H1 (cell line): ENCODE measurements at regions not wholly inside any gene's neighbourhood (a gene's known extent, or its start where the extent isn't known, plus 50 kb on each side); places are given as distances from the start of the nearest gene placed in this dataset.

Source experiments
- CTCF ChIA-PET: fragments of 300-600 bp; sonication (Branson Sonifier 250); formaldehyde crosslinking; loops from one replicate; lab custom pipeline; 2021; ENCODE audit not compliant: partially characterized antibody; lab: Charles Lee
- POLR2A ChIA-PET: fragments of 300-600 bp; sonication (Branson Sonifier 250); formaldehyde crosslinking; loops from one replicate; lab custom pipeline; 2021; ENCODE audit warnings: inconsistent platforms; ENCODE audit not compliant: partially characterized antibody; lab: Charles Lee
- DNase-seq, 2 experiments: peaks; one replicate each; pipeline versions ENCODE4 v3.0.0 to v3.0.0-alpha.2; 2010 to 2022; ENCODE audit warnings: low spot score in 2 of 2, low read depth in 1 of 2, mixed read lengths in 1 of 2
- FAIRE-seq: peaks from 2 replicates; lab custom pipeline; 2011; peaks lifted over from hg19 to GRCh38; lab: Jason Lieb, UNC
- H2AFZ ChIP-seq: 2 replicates; pipeline ENCODE4 v1.8.1; 2012; ENCODE audit warnings: low read length, inconsistent platforms
- H2AK5ac ChIP-seq: 2 replicates; pipeline ENCODE4 v1.6.1; 2013; ENCODE audit warnings: low read depth, low read length
- H2BK120ac ChIP-seq: replicated peaks from 2 replicates; pipeline ENCODE3; 2013; ENCODE audit warnings: low read depth, low read length, inconsistent platforms
- H2BK12ac ChIP-seq: 2 replicates; pipeline ENCODE4 v1.6.1; 2013; ENCODE audit warnings: low read depth, low read length
- H2BK15ac ChIP-seq: 2 replicates; pipeline ENCODE4 v1.6.1; 2013; ENCODE audit warnings: low read length
- H2BK20ac ChIP-seq: 2 replicates; pipeline ENCODE4 v1.6.1; 2013; ENCODE audit warnings: low read length
- H2BK5ac ChIP-seq: 2 replicates; pipeline ENCODE4 v1.6.1; 2013; ENCODE audit warnings: low read depth, low read length
- H3K14ac ChIP-seq: 2 replicates; pipeline ENCODE4 v1.6.1; 2013; ENCODE audit warnings: inconsistent platforms; ENCODE audit not compliant: insufficient read length
- H3K18ac ChIP-seq: 2 replicates; pipeline ENCODE4 v1.6.1; 2013; ENCODE audit warnings: low read length; ENCODE audit errors: extremely low read depth
- H3K23ac ChIP-seq: 2 replicates; pipeline ENCODE4 v1.6.1; 2013; ENCODE audit warnings: inconsistent platforms; ENCODE audit not compliant: insufficient read length
- H3K23me2 ChIP-seq: 2 replicates; pipeline ENCODE4 v1.6.1; 2013; ENCODE audit warnings: low read depth, low read length
- H3K27ac ChIP-seq: 2 replicates; pipeline ENCODE4 v1.6.1; 2011; ENCODE audit warnings: low read depth, low read length, inconsistent platforms
- H3K27me3 ChIP-seq, 4 experiments: replicated peaks in 1 of 4; 1 replicate in 1 of 4; 2 replicates in 3 of 4; pipeline versions ENCODE4 v1.6.1 to v1.8.1; 2011 to 2013; ENCODE audit warnings: low read length in 3 of 4, mild to moderate bottlenecking in 3 of 4, inconsistent platforms in 2 of 4, mixed read lengths in 2 of 4, moderate library complexity in 1 of 4; ENCODE audit not compliant: control insufficient read depth in 3 of 4, insufficient read depth in 3 of 4; ENCODE audit errors: extremely low read depth in 1 of 4
- H3K36me3 ChIP-seq, 4 experiments: 2 replicates each; pipeline versions ENCODE4 v1.6.1 to v1.8.1; 2011 to 2013; ENCODE audit warnings: mild to moderate bottlenecking in 4 of 4, low read length in 3 of 4, moderate library complexity in 2 of 4, control low read depth in 1 of 4, inconsistent platforms in 1 of 4; ENCODE audit not compliant: insufficient read depth in 4 of 4, control insufficient read depth in 2 of 4
- H3K4ac ChIP-seq: replicated peaks from 2 replicates; pipeline ENCODE3; 2013; ENCODE audit warnings: low read length, low read depth, mixed read lengths, inconsistent platforms; ENCODE audit not compliant: insufficient read length
- H3K4me1 ChIP-seq, 4 experiments: replicated peaks in 1 of 4; 1 replicate in 1 of 4; 2 replicates in 3 of 4; pipeline versions ENCODE4 v1.6.1 to v1.8.1; 2011 to 2013; ENCODE audit warnings: low read length in 3 of 4, inconsistent platforms in 2 of 4, mixed read lengths in 1 of 4; ENCODE audit not compliant: insufficient read depth in 4 of 4, control insufficient read depth in 3 of 4
- H3K4me2 ChIP-seq, 2 experiments: 2 replicates each; pipeline versions ENCODE4 v1.6.1 to v1.8.1; 2011 to 2013; ENCODE audit warnings: low read depth in 2 of 2, low read length in 2 of 2, control low read depth in 1 of 2, inconsistent platforms in 1 of 2, mild to moderate bottlenecking in 1 of 2; ENCODE audit not compliant: insufficient read depth in 1 of 2
- H3K4me3 ChIP-seq, 4 experiments: fragments of 200-600, 300-600 bp in 1 of 4; sonication (generic), shearing (Covaris generic), sonication (Bioruptor Twin) in 1 of 4; 2 replicates each; pipeline versions ENCODE4 v1.5.1 to v1.8.1; 2011 to 2016; ENCODE audit warnings: low read length in 4 of 4, low read depth in 3 of 4, control low read depth in 2 of 4, inconsistent platforms in 2 of 4, mild to moderate bottlenecking in 2 of 4, mixed read lengths in 1 of 4, moderate library complexity in 1 of 4; ENCODE audit not compliant: insufficient read depth in 2 of 4; ENCODE audit errors: extremely low read depth in 1 of 4
- H3K56ac ChIP-seq: replicated peaks from 2 replicates; pipeline ENCODE3; 2013; ENCODE audit warnings: low read depth, mild to moderate bottlenecking, mixed read lengths, low read length, inconsistent platforms; ENCODE audit not compliant: insufficient read length
- H3K79me1 ChIP-seq: 2 replicates; pipeline ENCODE4 v1.6.1; 2013; ENCODE audit warnings: low read depth, low read length, control low read depth
- H3K79me2 ChIP-seq, 2 experiments: 2 replicates each; pipeline versions ENCODE4 v1.6.1 to v1.8.1; 2012 to 2013; ENCODE audit warnings: low read length in 2 of 2, mild to moderate bottlenecking in 2 of 2, inconsistent platforms in 1 of 2; ENCODE audit not compliant: insufficient read depth in 2 of 2, control insufficient read depth in 1 of 2
- H3K9ac ChIP-seq, 4 experiments: replicated peaks in 1 of 4; 1 replicate in 1 of 4; 2 replicates in 3 of 4; pipeline versions ENCODE4 v1.6.1 to v1.8.1; 2011 to 2013; ENCODE audit warnings: low read depth in 3 of 4, low read length in 3 of 4, control low read depth in 2 of 4, mild to moderate bottlenecking in 2 of 4, moderate library complexity in 2 of 4, inconsistent platforms in 1 of 4; ENCODE audit errors: extremely low read depth in 1 of 4
- H3K9me3 ChIP-seq, 2 experiments: 2 replicates each; pipeline versions ENCODE4 v1.6.1 to v1.8.1; 2012 to 2013; ENCODE audit warnings: mild to moderate bottlenecking in 2 of 2, moderate library complexity in 2 of 2, control low read depth in 1 of 2, inconsistent platforms in 1 of 2, low read depth in 1 of 2, low read length in 1 of 2, mixed read lengths in 1 of 2; ENCODE audit not compliant: insufficient read depth in 2 of 2
- H4K20me1 ChIP-seq, 2 experiments: replicated peaks in 1 of 2; 2 replicates each; pipeline versions ENCODE3 to v1.8.1; 2011 to 2013; ENCODE audit warnings: inconsistent platforms in 2 of 2, low read length in 2 of 2, mild to moderate bottlenecking in 1 of 2; ENCODE audit not compliant: insufficient read depth in 2 of 2, control insufficient read depth in 1 of 2
- H4K5ac ChIP-seq: 2 replicates; pipeline ENCODE4 v1.6.1; 2013; ENCODE audit warnings: low read length, low read depth, mixed read lengths, inconsistent platforms; ENCODE audit not compliant: insufficient read length
- H4K8ac ChIP-seq: 2 replicates; pipeline ENCODE4 v1.8.0; 2013; ENCODE audit warnings: mild to moderate bottlenecking, moderate library complexity, low read length, inconsistent platforms; ENCODE audit not compliant: insufficient read depth; ENCODE audit errors: extremely low read depth
- H4K91ac ChIP-seq: replicated peaks from 2 replicates; pipeline ENCODE3; 2013; ENCODE audit warnings: low read length, mixed read lengths, inconsistent platforms; ENCODE audit not compliant: insufficient read length
- CBX5 ChIP-seq: fragments of 300-800, 300-1000 bp; sonication (generic); IDR thresholded peaks from 2 replicates; pipeline ENCODE4 v1.7.1; 2016; ENCODE audit warnings: antibody characterized with exemption, low read length, low read depth
- CEBPB ChIP-seq: IDR thresholded peaks from 2 replicates; pipeline ENCODE4 v1.6.1; 2012; ENCODE audit warnings: low read depth, low read length
- GABPA ChIP-seq: IDR thresholded peaks from 2 replicates; pipeline ENCODE4 v1.6.1; 2011; ENCODE audit warnings: mild to moderate bottlenecking, low read length, moderate library complexity, borderline replicate concordance; ENCODE audit not compliant: insufficient read depth
- JUND ChIP-seq: IDR thresholded peaks from 2 replicates; pipeline ENCODE4 v1.6.1; 2011; ENCODE audit warnings: mild to moderate bottlenecking, improper control_type of control experiment, low read length
- SP1 ChIP-seq: IDR thresholded peaks from 2 replicates; pipeline ENCODE4 v1.6.1; 2011; ENCODE audit warnings: low read depth, low read length
- TBP ChIP-seq: IDR thresholded peaks from 2 replicates; pipeline ENCODE4 v1.6.1; 2011; ENCODE audit warnings: low read depth, low read length, improper control_type of control experiment
- TCF12 ChIP-seq: IDR thresholded peaks from 2 replicates; pipeline ENCODE4 v1.6.1; 2011; ENCODE audit warnings: low read depth, mild to moderate bottlenecking, low read length
- WGBS, 2 experiments: shearing (Covaris generic) in 1 of 2; methylation state at CpG; one replicate each; pipeline versions ENCODE4 v1.1.6 to v1.1.7; 2013 to 2015; ENCODE audit warnings: low lambda C conversion rate in 2 of 2, mixed read lengths in 2 of 2, inconsistent platforms in 1 of 2, low coverage in 1 of 2, missing lambda C conversion rate in 1 of 2; ENCODE audit not compliant: insufficient replicate concordance in 2 of 2, insufficient coverage in 1 of 2, insufficient read length in 1 of 2; ENCODE audit errors: extremely low coverage in 1 of 2, missing lambda C conversion rate in 1 of 2; 5-methylcytosine and 5-hydroxymethylcytosine counted together
- TF ChIP-seq, protein P1 (sequence below): IDR thresholded peaks from 2 replicates; pipeline ENCODE4 v1.6.1; 2011; ENCODE audit warnings: low read length, improper control_type of control experiment

DNA sequence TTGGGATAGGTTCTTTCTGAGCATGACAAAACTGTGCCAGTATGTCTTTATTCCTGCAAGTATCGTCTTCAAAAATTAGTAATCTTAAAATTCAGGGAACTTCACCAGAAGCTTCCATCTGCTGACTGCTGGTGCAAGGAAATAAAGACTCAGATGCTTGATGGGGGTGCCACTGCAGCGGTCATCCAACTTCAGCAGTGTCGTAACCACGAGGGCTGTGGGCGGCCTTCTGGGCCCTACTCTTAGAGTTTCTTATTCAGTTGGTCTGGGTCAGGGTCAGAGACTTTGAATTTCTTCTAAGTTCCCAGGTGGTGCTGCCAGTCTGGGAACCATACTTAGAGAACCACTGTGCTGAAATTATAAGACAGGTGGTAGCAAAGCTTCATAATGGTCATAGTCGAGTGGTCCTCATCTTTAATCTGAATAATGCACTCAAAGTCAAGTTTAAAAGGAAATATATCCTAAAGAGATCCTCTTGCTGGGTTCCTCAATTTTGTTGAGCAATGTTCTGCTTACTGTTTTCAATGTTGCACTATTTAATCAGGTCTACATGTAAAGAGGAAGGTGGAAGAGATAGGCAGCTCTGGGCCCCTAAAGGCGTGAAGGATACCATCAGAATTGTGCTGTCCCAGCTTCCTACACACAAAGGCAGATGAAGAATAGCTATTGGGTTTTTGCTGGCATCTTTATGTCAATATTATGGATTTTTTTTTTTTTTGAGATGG lies 165.4 kb upstream of the GMDS start:
- no peak overlapping the region for H3K4ac ChIP-seq
- no peak overlapping the region for H2BK120ac ChIP-seq
- no peaks in the 10 kb centered on the region for H4K20me1 ChIP-seq
- no peak overlapping the region for H2BK12ac ChIP-seq
- no peak for DNase-seq
- H3K4me3 ChIP-seq = no peak overlapping the region
- no peak overlapping the region for H3K56ac ChIP-seq
- H4K91ac ChIP-seq = no peak overlapping the region
- H2BK15ac ChIP-seq = no peak overlapping the region
- no peaks in the 10 kb centered on the region for H3K79me1 ChIP-seq
- H4K8ac ChIP-seq = no peak overlapping the region
- ChIA-PET POLR2A (no interaction called here), CTCF (interaction anchor here (0.6 kb wide), 1 partner anchor 1652 kb away, joined by 3 read pairs; no protein-coding TSS in a partner anchor)
- H3K4me2 ChIP-seq = no peak overlapping the region
- H3K9ac ChIP-seq = no peak overlapping the region
- no peaks in the 10 kb centered on the region for H3K79me2 ChIP-seq
- H3K14ac ChIP-seq = no peak overlapping the region
- H2AFZ ChIP-seq = no peak overlapping the region
- H3K36me3 ChIP-seq = no peaks in the 10 kb centered on the region
- H3K23ac ChIP-seq = no peak overlapping the region
- H2BK20ac ChIP-seq = no peak overlapping the region
- 92% methylated on average over 7 of the region's 7 CpGs; no CpG with 5 or more reads in 1 of the 2 experiments for WGBS, 2 experiments
- no peak overlapping the region for H2AK5ac ChIP-seq
- no peak for FAIRE-seq
- H3K9me3 ChIP-seq = no peaks in the 10 kb centered on the region
- no peak overlapping the region for H4K5ac ChIP-seq
- no peak overlapping the region for H3K18ac ChIP-seq
- H3K27ac ChIP-seq = no peak overlapping the region
- H2BK5ac ChIP-seq = no peak overlapping the region
- H3K23me2 ChIP-seq = no peaks in the 10 kb centered on the region
- no peaks in the 10 kb centered on the region; a peak in 1 of 7 replicates for H3K4me1 ChIP-seq
- no peaks in the 10 kb centered on the region for H3K27me3 ChIP-seq
- TF ChIP-seq SP1 = no peak
- no peak for TF ChIP-seq CEBPB
- TF ChIP-seq, protein P1, sequence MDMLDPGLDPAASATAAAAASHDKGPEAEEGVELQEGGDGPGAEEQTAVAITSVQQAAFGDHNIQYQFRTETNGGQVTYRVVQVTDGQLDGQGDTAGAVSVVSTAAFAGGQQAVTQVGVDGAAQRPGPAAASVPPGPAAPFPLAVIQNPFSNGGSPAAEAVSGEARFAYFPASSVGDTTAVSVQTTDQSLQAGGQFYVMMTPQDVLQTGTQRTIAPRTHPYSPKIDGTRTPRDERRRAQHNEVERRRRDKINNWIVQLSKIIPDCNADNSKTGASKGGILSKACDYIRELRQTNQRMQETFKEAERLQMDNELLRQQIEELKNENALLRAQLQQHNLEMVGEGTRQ = no peak
- no peak for TF ChIP-seq TCF12
- TF ChIP-seq TBP = no peak
- no peak for TF ChIP-seq CBX5
- TF ChIP-seq JUND = no peak
- TF ChIP-seq GABPA = no peak
